ENCODE measurements at regions not wholly inside any gene's neighbourhood (a gene's known extent, or its start where the extent isn't known, plus 50 kb on each side); places are given as distances from the start of the nearest gene placed in this dataset.

GRCh38 chr14:83744891-83745290, 1785.1 kb upstream of the FLRT2 start:
- TF ChIP-seq CTCF (IDR thresholded peaks at IDR 0.05) (no peak), ZFX (IDR thresholded peaks at IDR 0.05; ENCODE audit: borderline replicate concordance) (no peak)

Data from 22Rv1 (cell line).